ENCODE measurements at regions not wholly inside any gene's neighbourhood (a gene's known extent, or its start where the extent isn't known, plus 50 kb on each side); places are given as distances from the start of the nearest gene placed in this dataset.

DNA sequence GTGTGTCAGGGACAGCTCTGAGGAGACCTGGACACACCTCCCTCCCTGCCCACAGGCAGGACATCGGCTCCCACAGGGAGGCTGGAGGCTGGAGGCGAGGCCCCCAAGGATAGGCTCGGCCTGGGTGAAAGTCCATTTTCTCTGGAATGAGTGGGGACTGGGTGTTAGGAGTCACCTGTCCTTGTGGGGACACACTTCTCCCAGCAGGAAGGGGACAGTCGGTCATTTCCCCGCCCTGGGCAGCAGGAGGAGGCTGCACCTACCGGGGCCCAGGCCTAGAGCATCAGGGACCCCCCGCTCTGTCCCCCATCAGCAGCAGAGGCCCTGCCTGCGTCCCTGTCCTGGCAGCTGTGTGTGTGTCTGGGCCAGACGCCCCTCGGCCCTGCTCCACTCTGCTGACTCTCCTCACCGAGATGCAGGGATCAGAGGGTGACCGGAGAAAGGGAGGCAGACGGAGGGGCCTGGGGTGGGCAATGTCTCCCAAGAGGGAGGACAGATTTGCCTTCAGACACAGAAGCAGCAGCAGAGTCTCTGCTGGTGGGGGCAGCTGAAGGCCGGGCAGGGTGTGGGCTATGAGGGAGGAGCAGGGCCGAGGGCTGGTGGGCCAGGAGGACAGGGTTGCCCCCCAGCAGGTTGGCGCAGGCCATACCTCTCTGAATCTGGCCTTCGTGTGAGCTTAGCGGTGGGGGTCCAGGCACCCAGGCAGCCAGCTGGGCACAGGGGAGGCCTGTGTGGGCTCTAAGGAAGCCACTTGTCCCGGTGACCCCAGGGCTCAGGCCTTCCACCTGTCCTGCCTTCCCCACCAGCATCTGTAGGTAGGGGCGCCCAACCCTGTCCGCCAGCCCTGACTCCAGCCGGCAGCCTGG lies 125.7 kb upstream of the NKX1-1 start:
- TF ChIP-seq SUZ12 (IDR thresholded peaks at IDR 0.05; ENCODE audit: extremely low read depth, insufficient read depth, insufficient read length), result no peak
- TF ChIP-seq YY1 (IDR thresholded peaks at IDR 0.05; ENCODE audit: insufficient read depth, insufficient read length), result no peak
